ENCODE measurements at regions not wholly inside any gene's neighbourhood (a gene's known extent, or its start where the extent isn't known, plus 50 kb on each side); places are given as distances from the start of the nearest gene placed in this dataset.

- Histone ChIP-seq H4K20me1 (ENCODE audit: low read length) (no peaks in the 10 kb centered on the region), H3K9me3 (ENCODE audit: low read length) (no peaks in the 10 kb centered on the region), H3K36me3 (ENCODE audit: low read depth, low read length) (no peaks in the 10 kb centered on the region), H3F3A (ENCODE audit: low read length, unreplicated experiment) (no peaks in the 10 kb centered on the region), H3K27me3 (ENCODE audit: low read length) (no peaks in the 10 kb centered on the region), H3K27ac (ENCODE audit: low read length) (no peak overlapping the region), H3K9me2 (replicated peaks; ENCODE audit: low read length) (no peaks in the 10 kb centered on the region), H2AFZ (ENCODE audit: low read length) (no peak overlapping the region), H3K4me2 (ENCODE audit: low read length) (no peak overlapping the region), H3K4me3 (ENCODE audit: low read length) (no peak overlapping the region), H3K9ac (ENCODE audit: low read length) (no peak overlapping the region), H3K79me2 (ENCODE audit: low read length) (no peaks in the 10 kb centered on the region), H3K4me1 (ENCODE audit: insufficient read depth, low read length) (peaks cover 8% of the 10 kb centered on the region)
- ChIA-PET CTCF (no interaction called here), POLR2A (ENCODE audit: unreplicated experiment) (no interaction called here)
- DNase-seq = no peak
- ATAC-seq = no peak
- intact Hi-C loops (cut with micrococcal nuclease) = no loop called here
- no TSS peak for BruUV-seq (replicated peaks)
- TF ChIP-seq EZH2phosphoT487 (IDR thresholded peaks at IDR 0.05; ENCODE audit: borderline replicate concordance, low read length) (no peak), EZH2 (IDR thresholded peaks at IDR 0.05; ENCODE audit: low read length, unreplicated experiment) (no peak), CTCF (conservative IDR thresholded peaks at IDR 0.05; ENCODE audit: low read depth, low read length) (no peak)
These were observed 99.0 kb upstream of the PDE1C start for GRCh38 chr7:32169228-32169627.

- Histone ChIP-seq H3K4me1 (ENCODE audit: insufficient read depth, low read length) (peaks cover 22% of the 10 kb centered on the region), H3K9me3 (ENCODE audit: low read length) (no peaks in the 10 kb centered on the region), H3F3A (ENCODE audit: low read length, unreplicated experiment) (no peaks in the 10 kb centered on the region), H3K9me2 (replicated peaks; ENCODE audit: low read length) (no peaks in the 10 kb centered on the region), H3K9ac (ENCODE audit: low read length) (no peak overlapping the region), H3K4me2 (ENCODE audit: low read length) (no peak overlapping the region), H3K36me3 (ENCODE audit: low read depth, low read length) (no peaks in the 10 kb centered on the region), H4K20me1 (ENCODE audit: low read length) (no peaks in the 10 kb centered on the region), H3K4me3 (ENCODE audit: low read length) (no peak overlapping the region), H3K27ac (ENCODE audit: low read length) (no peak overlapping the region), H3K79me2 (ENCODE audit: low read length) (no peaks in the 10 kb centered on the region), H2AFZ (ENCODE audit: low read length) (no peak overlapping the region), H3K27me3 (ENCODE audit: low read length) (no peaks in the 10 kb centered on the region)
- DNase-seq (no peak), ATAC-seq (no peak)
- POLR2A ChIA-PET (ENCODE audit: unreplicated experiment) = no interaction called here
- intact Hi-C loops (cut with micrococcal nuclease) = no loop called here
- no TSS peak for BruUV-seq (replicated peaks)
- CTCF ChIA-PET = no interaction called here
- TF ChIP-seq EZH2 (IDR thresholded peaks at IDR 0.05; ENCODE audit: low read length, unreplicated experiment) (no peak), CTCF (conservative IDR thresholded peaks at IDR 0.05; ENCODE audit: low read depth, low read length) (no peak), EZH2phosphoT487 (IDR thresholded peaks at IDR 0.05; ENCODE audit: borderline replicate concordance, low read length) (no peak)
These were observed 97.6 kb upstream of the PDE1C start for GRCh38 chr7:32167815-32168214.

- CTCF ChIA-PET = no interaction called here
- POLR2A ChIA-PET (ENCODE audit: unreplicated experiment) = no interaction called here
- peaks cover 28% of the 10 kb centered on the region for H3K4me1 ChIP-seq (ENCODE audit: insufficient read depth, low read length)
- H2AFZ ChIP-seq (ENCODE audit: low read length) = no peak overlapping the region
- H4K20me1 ChIP-seq (ENCODE audit: low read length) = no peaks in the 10 kb centered on the region
- no peak for DNase-seq
- ATAC-seq = no peak
- H3K27ac ChIP-seq (ENCODE audit: low read length) = no peak overlapping the region
- H3K79me2 ChIP-seq (ENCODE audit: low read length) = no peaks in the 10 kb centered on the region
- intact Hi-C loops (cut with micrococcal nuclease) = no loop called here
- H3F3A ChIP-seq (ENCODE audit: low read length, unreplicated experiment) = no peaks in the 10 kb centered on the region
- H3K4me2 ChIP-seq (ENCODE audit: low read length) = no peak overlapping the region
- no peaks in the 10 kb centered on the region for H3K36me3 ChIP-seq (ENCODE audit: low read depth, low read length)
- no peaks in the 10 kb centered on the region for H3K9me3 ChIP-seq (ENCODE audit: low read length)
- BruUV-seq (replicated peaks) = no TSS peak
- no peaks in the 10 kb centered on the region for H3K9me2 ChIP-seq (replicated peaks; ENCODE audit: low read length)
- no peaks in the 10 kb centered on the region for H3K27me3 ChIP-seq (ENCODE audit: low read length)
- no peak overlapping the region for H3K4me3 ChIP-seq (ENCODE audit: low read length)
- TF ChIP-seq CTCF (conservative IDR thresholded peaks at IDR 0.05; ENCODE audit: low read depth, low read length) = no peak
- no peak for TF ChIP-seq EZH2 (IDR thresholded peaks at IDR 0.05; ENCODE audit: low read length, unreplicated experiment)
- no peak for TF ChIP-seq EZH2phosphoT487 (IDR thresholded peaks at IDR 0.05; ENCODE audit: borderline replicate concordance, low read length)
- no peak overlapping the region for H3K9ac ChIP-seq (ENCODE audit: low read length)
These were observed 97.0 kb upstream of the PDE1C start for GRCh38 chr7:32167256-32167655.

All from PC-3 (cell line).